ENCODE measurements at regions not wholly inside any gene's neighbourhood (a gene's known extent, or its start where the extent isn't known, plus 50 kb on each side); places are given as distances from the start of the nearest gene placed in this dataset.

GRCh38 chr15:26051761-26052675 lies 188.9 kb upstream of the ATP10A start:
- Mint-ChIP-seq H3K4me1 (peaks cover 22% of the 10 kb centered on the region), H3K9me3 (no peaks in the 10 kb centered on the region), H3K27me3 (ENCODE audit: low read depth) (peaks cover 5% of the 10 kb centered on the region), H3K36me3 (ENCODE audit: low read depth) (no peaks in the 10 kb centered on the region), H3K27ac (ENCODE audit: unreplicated experiment) (no peak overlapping the region), H3K4me3 (no peak overlapping the region)
- no peak for DNase-seq (ENCODE audit: low read depth, low spot score)
- TF ChIP-seq CTCF (conservative IDR thresholded peaks at IDR 0.05): no peak

GRCh38 chr15:26050984-26051383 lies 187.9 kb upstream of the ATP10A start:
- H3K27me3 Mint-ChIP-seq (ENCODE audit: low read depth): peaks cover 5% of the 10 kb centered on the region
- peaks cover 22% of the 10 kb centered on the region for H3K4me1 Mint-ChIP-seq
- TF ChIP-seq CTCF (conservative IDR thresholded peaks at IDR 0.05): no peak
- no peaks in the 10 kb centered on the region for H3K36me3 Mint-ChIP-seq (ENCODE audit: low read depth)
- no peak overlapping the region for H3K4me3 Mint-ChIP-seq
- H3K9me3 Mint-ChIP-seq: no peaks in the 10 kb centered on the region
- no peak overlapping the region for H3K27ac Mint-ChIP-seq (ENCODE audit: unreplicated experiment)
- no peak for DNase-seq (ENCODE audit: low read depth, low spot score)

GRCh38 chr15:26049900-26050657 lies 187.0 kb upstream of the ATP10A start:
- Mint-ChIP-seq H3K4me3 (no peak overlapping the region), H3K4me1 (peaks cover 22% of the 10 kb centered on the region), H3K9me3 (no peaks in the 10 kb centered on the region), H3K27me3 (ENCODE audit: low read depth) (peaks cover 5% of the 10 kb centered on the region), H3K36me3 (ENCODE audit: low read depth) (no peaks in the 10 kb centered on the region), H3K27ac (ENCODE audit: unreplicated experiment) (no peak overlapping the region)
- DNase-seq (ENCODE audit: low read depth, low spot score): no peak
- TF ChIP-seq CTCF (conservative IDR thresholded peaks at IDR 0.05): no peak

GRCh38 chr15:26048669-26049068 lies 185.5 kb upstream of the ATP10A start:
- peaks cover 2% of the 10 kb centered on the region for H3K27me3 Mint-ChIP-seq (ENCODE audit: low read depth)
- no peak for DNase-seq (ENCODE audit: low read depth, low spot score)
- no peaks in the 10 kb centered on the region for H3K36me3 Mint-ChIP-seq (ENCODE audit: low read depth)
- H3K4me1 Mint-ChIP-seq: peaks cover 22% of the 10 kb centered on the region
- peak overlapping the region; percentile 87 for H3K27ac Mint-ChIP-seq (ENCODE audit: unreplicated experiment)
- H3K9me3 Mint-ChIP-seq: no peaks in the 10 kb centered on the region
- TF ChIP-seq CTCF (conservative IDR thresholded peaks at IDR 0.05): no peak
- H3K4me3 Mint-ChIP-seq: no peak overlapping the region

GRCh38 chr15:26045516-26045915 lies 182.4 kb upstream of the ATP10A start:
- Mint-ChIP-seq H3K27ac (ENCODE audit: unreplicated experiment) (no peak overlapping the region), H3K27me3 (ENCODE audit: low read depth) (peaks cover 11% of the 10 kb centered on the region), H3K36me3 (ENCODE audit: low read depth) (no peaks in the 10 kb centered on the region), H3K4me3 (no peak overlapping the region), H3K4me1 (peaks cover 12% of the 10 kb centered on the region), H3K9me3 (peaks cover 7% of the 10 kb centered on the region)
- no peak for DNase-seq (ENCODE audit: low read depth, low spot score)
- no peak for TF ChIP-seq CTCF (conservative IDR thresholded peaks at IDR 0.05)
